PC-3 (cell line): ENCODE measurements at regions not wholly inside any gene's neighbourhood (a gene's known extent, or its start where the extent isn't known, plus 50 kb on each side); places are given as distances from the start of the nearest gene placed in this dataset.

Experiments
- EZH2 ChIP-seq: fragments of 300-600 bp; sonication (generic); IDR thresholded peaks from one replicate; pipeline ENCODE4 v1.6.1; 2017; ENCODE audit warnings: antibody characterized with exemption, mild to moderate bottlenecking, low read length; ENCODE audit not compliant: unreplicated experiment
- TF ChIP-seq, protein P1 (sequence below): fragments of 300-600 bp; sonication (generic); conservative IDR thresholded peaks from 2 replicates; pipeline ENCODE4 v1.5.1; 2017; ENCODE audit warnings: antibody characterized with exemption, low read depth, mild to moderate bottlenecking, low read length

GRCh38 chr7:22633954-22634474 is 93.0 kb upstream of the IL6 start:
- TF ChIP-seq, protein P1, sequence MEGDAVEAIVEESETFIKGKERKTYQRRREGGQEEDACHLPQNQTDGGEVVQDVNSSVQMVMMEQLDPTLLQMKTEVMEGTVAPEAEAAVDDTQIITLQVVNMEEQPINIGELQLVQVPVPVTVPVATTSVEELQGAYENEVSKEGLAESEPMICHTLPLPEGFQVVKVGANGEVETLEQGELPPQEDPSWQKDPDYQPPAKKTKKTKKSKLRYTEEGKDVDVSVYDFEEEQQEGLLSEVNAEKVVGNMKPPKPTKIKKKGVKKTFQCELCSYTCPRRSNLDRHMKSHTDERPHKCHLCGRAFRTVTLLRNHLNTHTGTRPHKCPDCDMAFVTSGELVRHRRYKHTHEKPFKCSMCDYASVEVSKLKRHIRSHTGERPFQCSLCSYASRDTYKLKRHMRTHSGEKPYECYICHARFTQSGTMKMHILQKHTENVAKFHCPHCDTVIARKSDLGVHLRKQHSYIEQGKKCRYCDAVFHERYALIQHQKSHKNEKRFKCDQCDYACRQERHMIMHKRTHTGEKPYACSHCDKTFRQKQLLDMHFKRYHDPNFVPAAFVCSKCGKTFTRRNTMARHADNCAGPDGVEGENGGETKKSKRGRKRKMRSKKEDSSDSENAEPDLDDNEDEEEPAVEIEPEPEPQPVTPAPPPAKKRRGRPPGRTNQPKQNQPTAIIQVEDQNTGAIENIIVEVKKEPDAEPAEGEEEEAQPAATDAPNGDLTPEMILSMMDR: no peak
- no peak for TF ChIP-seq EZH2
